Stimulated activated CD8-positive, alpha-beta memory T cell treated with anti-CD3 and anti-CD28 coated beads, Interleukin-7, amount 100 ng/mL, for 4 hours (primary cell): ENCODE measurements at regions not wholly inside any gene's neighbourhood (a gene's known extent, or its start where the extent isn't known, plus 50 kb on each side); places are given as distances from the start of the nearest gene placed in this dataset.
"Not testable (repeated sequence)": the region's sequence is repeated elsewhere in the genome, so short reads cannot be mapped to it uniquely, and the experiment has no call there.

Source experiments
- DNase-seq, 2 donors: peaks; one replicate each; pipeline ENCODE4 v3.0.0-alpha.2; 2020; ENCODE audit warnings: low read depth in 2 of 2

GRCh38 chr6:85016726-85017125 lies 252.3 kb upstream of the TBX18 start:
- DNase-seq: no peak

GRCh38 chr6:85015396-85015990 lies 251.1 kb upstream of the TBX18 start:
- DNase-seq: no peak

GRCh38 chr6:85010865-85011264 lies 246.5 kb upstream of the TBX18 start:
- DNase-seq: no peak

- no peak for DNase-seq
These were observed 244.1 kb upstream of the TBX18 start for GRCh38 chr6:85008296-85009009.

GRCh38 chr6:85006362-85006761 lies 242.0 kb upstream of the TBX18 start:
- no peak for DNase-seq

- no peak for DNase-seq
These were observed 241.1 kb upstream of the TBX18 start for GRCh38 chr6:85005494-85005893.

- no peak for DNase-seq
These were observed 240.1 kb upstream of the TBX18 start for GRCh38 chr6:85004361-85004995.

- no peak for DNase-seq
These were observed 238.4 kb upstream of the TBX18 start for GRCh38 chr6:85002847-85003246.

GRCh38 chr6:85000001-85000400 lies 235.6 kb upstream of the TBX18 start:
- DNase-seq: no peak

- no peak for DNase-seq
These were observed 233.8 kb upstream of the TBX18 start for GRCh38 chr6:84998223-84998622.

- not testable (repeated sequence) for DNase-seq
These were observed 224.4 kb upstream of the TBX18 start for GRCh38 chr6:84988766-84989165.

- not testable (repeated sequence) for DNase-seq
These were observed 221.1 kb upstream of the TBX18 start for GRCh38 chr6:84985490-84985889.

GRCh38 chr6:84979541-84979940 lies 215.1 kb upstream of the TBX18 start:
- no peak for DNase-seq

- no peak for DNase-seq
These were observed 212.9 kb upstream of the TBX18 start for GRCh38 chr6:84977363-84977705.

GRCh38 chr6:84976526-84977362 lies 212.3 kb upstream of the TBX18 start:
- DNase-seq: no peak

- DNase-seq: no peak
These were observed 210.9 kb upstream of the TBX18 start for GRCh38 chr6:84975316-84975715.

- DNase-seq: no peak
These were observed 209.2 kb upstream of the TBX18 start for GRCh38 chr6:84973606-84974005.

GRCh38 chr6:84967965-84968364 lies 203.6 kb upstream of the TBX18 start:
- no peak for DNase-seq

GRCh38 chr6:84967389-84967788 lies 203.0 kb upstream of the TBX18 start:
- DNase-seq: no peak

- no peak for DNase-seq
These were observed 188.8 kb upstream of the TBX18 start for GRCh38 chr6:84953111-84953755.

GRCh38 chr6:84944926-84945325 lies 180.5 kb upstream of the TBX18 start:
- DNase-seq: not testable (repeated sequence)

- no peak for DNase-seq
These were observed 179.5 kb upstream of the TBX18 start for GRCh38 chr6:84943905-84944304.
